Stimulated activated naive CD8-positive, alpha-beta T cell treated with anti-CD3 and anti-CD28 coated beads, Interleukin-15, Interleukin-2, amounts not matched to agents 100 ng/mL and 50 ng/mL, for 24 hours (primary cell): ENCODE measurements at regions not wholly inside any gene's neighbourhood (a gene's known extent, or its start where the extent isn't known, plus 50 kb on each side); places are given as distances from the start of the nearest gene placed in this dataset.

Source experiments
- H3K27ac Mint-ChIP-seq: one replicate; pipeline ENCODE4 v1.8.0; 2021; ENCODE audit warnings: mild to moderate bottlenecking, mixed read lengths
- H3K27me3 Mint-ChIP-seq: one replicate; pipeline ENCODE4 v1.8.0; 2021; ENCODE audit warnings: mixed read lengths
- H3K36me3 Mint-ChIP-seq: one replicate; pipeline ENCODE4 v1.8.0; 2021; ENCODE audit warnings: low read depth, mixed read lengths
- H3K4me1 Mint-ChIP-seq: one replicate; pipeline ENCODE4 v1.8.0; 2021; ENCODE audit warnings: low read depth, mixed read lengths
- H3K4me3 Mint-ChIP-seq: one replicate; pipeline ENCODE4 v1.8.0; 2021; ENCODE audit warnings: mild to moderate bottlenecking, mixed read lengths
- H3K9me3 Mint-ChIP-seq: one replicate; pipeline ENCODE4 v1.8.0; 2021; ENCODE audit warnings: mixed read lengths

GRCh38 chr12:88329833-88330232, 187.7 kb downstream of the TMTC3 start:
- Mint-ChIP-seq H3K4me3 (no peak overlapping the region), H3K27ac (no peak overlapping the region), H3K36me3 (no peaks in the 10 kb centered on the region), H3K27me3 (no peaks in the 10 kb centered on the region), H3K9me3 (no peaks in the 10 kb centered on the region), H3K4me1 (no peaks in the 10 kb centered on the region)

- Mint-ChIP-seq H3K36me3 (no peaks in the 10 kb centered on the region), H3K9me3 (no peaks in the 10 kb centered on the region), H3K27me3 (no peaks in the 10 kb centered on the region), H3K4me3 (no peak overlapping the region), H3K27ac (no peak overlapping the region), H3K4me1 (no peaks in the 10 kb centered on the region)
Observed at GRCh38 chr12:88334271-88334670, 192.2 kb downstream of the TMTC3 start.

- Mint-ChIP-seq H3K27ac (no peak overlapping the region), H3K36me3 (no peaks in the 10 kb centered on the region), H3K4me1 (no peaks in the 10 kb centered on the region), H3K4me3 (no peak overlapping the region), H3K27me3 (no peaks in the 10 kb centered on the region), H3K9me3 (no peaks in the 10 kb centered on the region)
Observed at GRCh38 chr12:88336076-88336739, 194.1 kb downstream of the TMTC3 start.

GRCh38 chr12:88338486-88338885, 196.4 kb downstream of the TMTC3 start:
- Mint-ChIP-seq H3K4me1 (no peaks in the 10 kb centered on the region), H3K9me3 (no peaks in the 10 kb centered on the region), H3K36me3 (no peaks in the 10 kb centered on the region), H3K27ac (no peak overlapping the region), H3K27me3 (no peaks in the 10 kb centered on the region), H3K4me3 (no peak overlapping the region)

GRCh38 chr12:88339254-88339949, 197.3 kb downstream of the TMTC3 start:
- Mint-ChIP-seq H3K27ac (no peak overlapping the region), H3K4me1 (no peaks in the 10 kb centered on the region), H3K9me3 (no peaks in the 10 kb centered on the region), H3K4me3 (no peak overlapping the region), H3K27me3 (no peaks in the 10 kb centered on the region), H3K36me3 (no peaks in the 10 kb centered on the region)

- Mint-ChIP-seq H3K4me1 (no peaks in the 10 kb centered on the region), H3K36me3 (no peaks in the 10 kb centered on the region), H3K4me3 (no peak overlapping the region)
Observed at GRCh38 chr12:88339966-88340365, 197.9 kb downstream of the TMTC3 start.

GRCh38 chr12:88342251-88342806, 200.2 kb downstream of the TMTC3 start:
- no peaks in the 10 kb centered on the region for H3K27me3 Mint-ChIP-seq

More at GRCh38 chr12:88339966-88340365, 197.9 kb downstream of the TMTC3 start:
- no peak overlapping the region for H3K27ac Mint-ChIP-seq
- H3K9me3 Mint-ChIP-seq: no peaks in the 10 kb centered on the region
- H3K27me3 Mint-ChIP-seq: no peaks in the 10 kb centered on the region

GRCh38 chr12:88351146-88351545, 209.0 kb downstream of the TMTC3 start:
- Mint-ChIP-seq H3K4me1 (no peaks in the 10 kb centered on the region), H3K27me3 (no peaks in the 10 kb centered on the region), H3K36me3 (no peaks in the 10 kb centered on the region), H3K4me3 (no peak overlapping the region), H3K27ac (no peak overlapping the region), H3K9me3 (no peaks in the 10 kb centered on the region)

More at GRCh38 chr12:88342251-88342806, 200.2 kb downstream of the TMTC3 start:
- no peak overlapping the region for H3K4me3 Mint-ChIP-seq
- no peaks in the 10 kb centered on the region for H3K36me3 Mint-ChIP-seq
- H3K9me3 Mint-ChIP-seq: no peaks in the 10 kb centered on the region
- no peaks in the 10 kb centered on the region for H3K4me1 Mint-ChIP-seq
- H3K27ac Mint-ChIP-seq: no peak overlapping the region

GRCh38 chr12:88354691-88355090, 212.6 kb downstream of the TMTC3 start:
- H3K27ac Mint-ChIP-seq: no peak overlapping the region
- H3K27me3 Mint-ChIP-seq: no peaks in the 10 kb centered on the region
- peaks cover 10% of the 10 kb centered on the region for H3K9me3 Mint-ChIP-seq
- no peaks in the 10 kb centered on the region for H3K4me1 Mint-ChIP-seq
- H3K4me3 Mint-ChIP-seq: no peak overlapping the region
- H3K36me3 Mint-ChIP-seq: no peaks in the 10 kb centered on the region

- no peaks in the 10 kb centered on the region for H3K4me1 Mint-ChIP-seq
- H3K36me3 Mint-ChIP-seq: no peaks in the 10 kb centered on the region
- peaks cover 14% of the 10 kb centered on the region for H3K9me3 Mint-ChIP-seq
- no peak overlapping the region for H3K27ac Mint-ChIP-seq
- no peak overlapping the region for H3K4me3 Mint-ChIP-seq
- H3K27me3 Mint-ChIP-seq: no peaks in the 10 kb centered on the region
Observed at GRCh38 chr12:88360343-88360742, 218.2 kb downstream of the TMTC3 start.

GRCh38 chr12:88361493-88361892, 218.8 kb downstream of the KITLG start:
- Mint-ChIP-seq H3K36me3 (no peaks in the 10 kb centered on the region), H3K27me3 (no peaks in the 10 kb centered on the region), H3K4me1 (no peaks in the 10 kb centered on the region), H3K27ac (no peak overlapping the region), H3K9me3 (peaks cover 14% of the 10 kb centered on the region), H3K4me3 (no peak overlapping the region)

- Mint-ChIP-seq H3K27ac (no peak overlapping the region), H3K27me3 (no peaks in the 10 kb centered on the region), H3K9me3 (peaks cover 14% of the 10 kb centered on the region), H3K36me3 (no peaks in the 10 kb centered on the region), H3K4me3 (no peak overlapping the region), H3K4me1 (no peaks in the 10 kb centered on the region)
Observed at GRCh38 chr12:88362439-88362838, 217.8 kb downstream of the KITLG start.

GRCh38 chr12:88365403-88365802, 214.9 kb downstream of the KITLG start:
- Mint-ChIP-seq H3K27me3 (no peaks in the 10 kb centered on the region), H3K9me3 (peaks cover under 1% of the 10 kb centered on the region), H3K36me3 (no peaks in the 10 kb centered on the region), H3K4me1 (no peaks in the 10 kb centered on the region), H3K27ac (no peak overlapping the region), H3K4me3 (no peak overlapping the region)

GRCh38 chr12:88366101-88366500, 214.2 kb downstream of the KITLG start:
- H3K9me3 Mint-ChIP-seq: no peaks in the 10 kb centered on the region
- no peaks in the 10 kb centered on the region for H3K4me1 Mint-ChIP-seq
- H3K36me3 Mint-ChIP-seq: no peaks in the 10 kb centered on the region
- H3K4me3 Mint-ChIP-seq: no peak overlapping the region
- H3K27me3 Mint-ChIP-seq: no peaks in the 10 kb centered on the region
- H3K27ac Mint-ChIP-seq: no peak overlapping the region

GRCh38 chr12:88367231-88367630, 213.0 kb downstream of the KITLG start:
- no peaks in the 10 kb centered on the region for H3K36me3 Mint-ChIP-seq
- H3K9me3 Mint-ChIP-seq: no peaks in the 10 kb centered on the region
- H3K4me3 Mint-ChIP-seq: no peak overlapping the region
- H3K27me3 Mint-ChIP-seq: no peaks in the 10 kb centered on the region
- H3K27ac Mint-ChIP-seq: no peak overlapping the region
- H3K4me1 Mint-ChIP-seq: no peaks in the 10 kb centered on the region
